ENCODE measurements at regions not wholly inside any gene's neighbourhood (a gene's known extent, or its start where the extent isn't known, plus 50 kb on each side); places are given as distances from the start of the nearest gene placed in this dataset.
"Not testable (repeated sequence)": the region's sequence is repeated elsewhere in the genome, so short reads cannot be mapped to it uniquely, and the experiment has no call there.

GRCh38 chr1:148354913-148355308, 128.2 kb downstream of the PPIAL4G start:
- no peak for DNase-seq

GRCh38 chr1:148354284-148354912, 128.7 kb downstream of the PPIAL4G start:
- no peak for DNase-seq

- no peak for DNase-seq
Measured at GRCh38 chr1:148353461-148354283, 129.4 kb downstream of the PPIAL4G start.

- DNase-seq = no peak
Measured at GRCh38 chr1:148352470-148353053, 130.5 kb downstream of the PPIAL4G start.

- no peak for DNase-seq
Measured at GRCh38 chr1:148347781-148348180, 135.3 kb downstream of the PPIAL4G start.

- not testable (repeated sequence) for DNase-seq
Measured at GRCh38 chr1:148345659-148346151, 137.4 kb downstream of the PPIAL4G start.

- not testable (repeated sequence) for DNase-seq
Measured at GRCh38 chr1:148344651-148345050, 138.5 kb downstream of the PPIAL4G start.

- DNase-seq = not testable (repeated sequence)
Measured at GRCh38 chr1:148341729-148342128, 141.4 kb downstream of the PPIAL4G start.

- not testable (repeated sequence) for DNase-seq
Measured at GRCh38 chr1:148336121-148336918, 146.8 kb downstream of the PPIAL4G start.

GRCh38 chr1:148334339-148335130, 148.6 kb downstream of the PPIAL4G start:
- DNase-seq = peak; percentile 87

- DNase-seq = no peak
Measured at GRCh38 chr1:148333875-148334338, 149.2 kb downstream of the PPIAL4G start.

GRCh38 chr1:148328884-148329283, 154.2 kb downstream of the PPIAL4G start:
- no peak for DNase-seq

GRCh38 chr1:148325031-148325430, 158.1 kb downstream of the PPIAL4G start:
- DNase-seq = not testable (repeated sequence)

GRCh38 chr1:148324465-148324864, 158.6 kb downstream of the PPIAL4G start:
- not testable (repeated sequence) for DNase-seq

- not testable (repeated sequence) for DNase-seq
Measured at GRCh38 chr1:148320079-148320478, 163.0 kb downstream of the PPIAL4G start.

- no peak for DNase-seq
Measured at GRCh38 chr1:148318904-148319242, 164.2 kb downstream of the PPIAL4G start.

- peak; percentile 90 for DNase-seq
Measured at GRCh38 chr1:148318123-148318903, 164.8 kb downstream of the PPIAL4G start.

GRCh38 chr1:148317288-148317985, 165.4 kb upstream of the NBPF11 start:
- DNase-seq = no peak

- DNase-seq = no peak
Measured at GRCh38 chr1:148315071-148315811, 163.2 kb upstream of the NBPF11 start.

- DNase-seq = no peak
Measured at GRCh38 chr1:148310807-148311206, 158.7 kb upstream of the NBPF11 start.

Measured in SIG-M5 (cell line).